ENCODE measurements at regions not wholly inside any gene's neighbourhood (a gene's known extent, or its start where the extent isn't known, plus 50 kb on each side); places are given as distances from the start of the nearest gene placed in this dataset.

GRCh38 chr9:79977074-79977435, 405.3 kb downstream of the TLE4 start:
- DNase-seq (ENCODE audit: low spot score) (no peak), FAIRE-seq (no peak)

GRCh38 chr9:79976257-79977073, 404.7 kb downstream of the TLE4 start:
- no peak for DNase-seq (ENCODE audit: low spot score)
- FAIRE-seq = no peak

- FAIRE-seq (no peak), DNase-seq (ENCODE audit: low spot score) (no peak)
Observed at GRCh38 chr9:79975621-79976256, 404.0 kb downstream of the TLE4 start.

- FAIRE-seq (no peak), DNase-seq (ENCODE audit: low spot score) (no peak)
Observed at GRCh38 chr9:79974806-79975422, 403.1 kb downstream of the TLE4 start.

GRCh38 chr9:79973627-79974026, 401.9 kb downstream of the TLE4 start:
- DNase-seq (ENCODE audit: low spot score) (no peak), FAIRE-seq (no peak)

- DNase-seq (ENCODE audit: low spot score) (no peak), FAIRE-seq (no peak)
Observed at GRCh38 chr9:79970146-79970425, 398.3 kb downstream of the TLE4 start.

- no peak for FAIRE-seq
- no peak for DNase-seq (ENCODE audit: low spot score)
Observed at GRCh38 chr9:79969393-79970145, 397.8 kb downstream of the TLE4 start.

- FAIRE-seq = no peak
Observed at GRCh38 chr9:79968533-79968932, 396.8 kb downstream of the TLE4 start.

GRCh38 chr9:79962836-79963235, 391.1 kb downstream of the TLE4 start:
- FAIRE-seq = no peak
- no peak for DNase-seq (ENCODE audit: low spot score)

More at GRCh38 chr9:79968533-79968932, 396.8 kb downstream of the TLE4 start:
- no peak for DNase-seq (ENCODE audit: low spot score)

- DNase-seq (ENCODE audit: low spot score) (no peak), FAIRE-seq (no peak)
Observed at GRCh38 chr9:79962150-79962549, 390.4 kb downstream of the TLE4 start.

- DNase-seq (ENCODE audit: low spot score) = no peak
- FAIRE-seq = no peak
Observed at GRCh38 chr9:79955300-79955699, 383.5 kb downstream of the TLE4 start.

GRCh38 chr9:79953908-79954307, 382.1 kb downstream of the TLE4 start:
- no peak for DNase-seq (ENCODE audit: low spot score)
- peak; percentile 77 for FAIRE-seq

GRCh38 chr9:79952401-79952800, 380.6 kb downstream of the TLE4 start:
- FAIRE-seq (no peak), DNase-seq (ENCODE audit: low spot score) (no peak)

- DNase-seq (ENCODE audit: low spot score) = no peak
- no peak for FAIRE-seq
Observed at GRCh38 chr9:79946712-79947111, 374.9 kb downstream of the TLE4 start.

- no peak for FAIRE-seq
- no peak for DNase-seq (ENCODE audit: low spot score)
Observed at GRCh38 chr9:79945495-79945894, 373.7 kb downstream of the TLE4 start.

- FAIRE-seq (no peak), DNase-seq (ENCODE audit: low spot score) (no peak)
Observed at GRCh38 chr9:79945016-79945415, 373.3 kb downstream of the TLE4 start.

- FAIRE-seq (no peak), DNase-seq (ENCODE audit: low spot score) (no peak)
Observed at GRCh38 chr9:79940919-79941318, 369.2 kb downstream of the TLE4 start.

GRCh38 chr9:79939819-79940218, 368.1 kb downstream of the TLE4 start:
- DNase-seq (ENCODE audit: low spot score) (no peak), FAIRE-seq (no peak)

GRCh38 chr9:79936336-79936735, 364.6 kb downstream of the TLE4 start:
- FAIRE-seq = no peak
- DNase-seq (ENCODE audit: low spot score) = no peak

- FAIRE-seq (no peak), DNase-seq (ENCODE audit: low spot score) (no peak)
Observed at GRCh38 chr9:79929285-79929684, 357.5 kb downstream of the TLE4 start.

GRCh38 chr9:79928661-79929223, 357.0 kb downstream of the TLE4 start:
- no peak for FAIRE-seq
- no peak for DNase-seq (ENCODE audit: low spot score)

GRCh38 chr9:79925326-79925725, 353.6 kb downstream of the TLE4 start:
- DNase-seq (ENCODE audit: low spot score) = no peak

More at GRCh38 chr9:79925326-79925725, 353.6 kb downstream of the TLE4 start:
- FAIRE-seq = no peak

Measured in RCC 7860 (cell line).